H9 (cell line): ENCODE measurements at regions not wholly inside any gene's neighbourhood (a gene's known extent, or its start where the extent isn't known, plus 50 kb on each side); places are given as distances from the start of the nearest gene placed in this dataset.

Source experiments
- DNase-seq: peaks from one replicate; pipeline ENCODE4 v3.0.0-alpha.2; 2017
- H2AFZ ChIP-seq: one replicate; pipeline ENCODE4 v1.6.1; 2013; ENCODE audit warnings: mild to moderate bottlenecking, low read length, control low read depth, moderate library complexity
- H2AK5ac ChIP-seq: 2 replicates; pipeline ENCODE4 v1.6.1; 2013; ENCODE audit warnings: low read length, control low read depth, mixed read lengths; ENCODE audit not compliant: insufficient read length
- H2BK120ac ChIP-seq: one replicate; pipeline ENCODE4 v1.6.1; 2013; ENCODE audit warnings: low read depth, mild to moderate bottlenecking, low read length, control low read depth, inconsistent platforms; ENCODE audit not compliant: poor library complexity, severe bottlenecking
- H2BK12ac ChIP-seq: 2 replicates; pipeline ENCODE4 v1.6.1; 2013; ENCODE audit warnings: low read length, control low read depth, mixed read lengths, low read depth; ENCODE audit not compliant: insufficient read length
- H2BK15ac ChIP-seq: 2 replicates; pipeline ENCODE4 v1.6.1; 2013; ENCODE audit warnings: low read depth, low read length, control low read depth
- H2BK20ac ChIP-seq: one replicate; pipeline ENCODE4 v1.6.1; 2013; ENCODE audit warnings: low read depth, mild to moderate bottlenecking, low read length, control low read depth, inconsistent platforms; ENCODE audit not compliant: poor library complexity, severe bottlenecking
- H2BK5ac ChIP-seq: 2 replicates; pipeline ENCODE4 v1.6.1; 2013; ENCODE audit warnings: low read length, control low read depth, mixed read lengths; ENCODE audit not compliant: insufficient read length
- H3K14ac ChIP-seq: 2 replicates; pipeline ENCODE4 v1.6.1; 2013; ENCODE audit warnings: low read length, control low read depth; ENCODE audit not compliant: insufficient read depth
- H3K18ac ChIP-seq: 2 replicates; pipeline ENCODE4 v1.6.1; 2013; ENCODE audit warnings: low read depth, mild to moderate bottlenecking, mixed read lengths, low read length, control low read depth; ENCODE audit not compliant: insufficient read length
- H3K23ac ChIP-seq: 2 replicates; pipeline ENCODE4 v1.6.1; 2013; ENCODE audit warnings: low read length, control low read depth, mixed read lengths, low read depth; ENCODE audit not compliant: insufficient read length
- H3K23me2 ChIP-seq: 2 replicates; pipeline ENCODE4 v1.6.1; 2013; ENCODE audit warnings: low read depth, mild to moderate bottlenecking, mixed read lengths, low read length, control low read depth; ENCODE audit not compliant: insufficient read length, poor library complexity, severe bottlenecking
- H3K27ac ChIP-seq: 2 replicates; pipeline ENCODE4 v1.5.1; 2013; ENCODE audit warnings: low read length, control low read depth, mixed read lengths, low read depth; ENCODE audit not compliant: insufficient read length
- H3K27me3 ChIP-seq: 2 replicates; pipeline ENCODE4 v1.6.1; 2013; ENCODE audit warnings: low read length, control low read depth, inconsistent platforms; ENCODE audit not compliant: insufficient read depth
- H3K4ac ChIP-seq: 2 replicates; pipeline ENCODE4 v1.6.1; 2013; ENCODE audit warnings: low read depth, mild to moderate bottlenecking, control low read depth, inconsistent platforms, low read length, moderate library complexity
- H3K4me1 ChIP-seq: 2 replicates; pipeline ENCODE4 v1.6.1; 2013; ENCODE audit warnings: low read length, control low read depth, inconsistent platforms; ENCODE audit not compliant: insufficient read depth
- H3K4me2 ChIP-seq: 2 replicates; pipeline ENCODE4 v1.6.1; 2013; ENCODE audit warnings: low read length, control low read depth, mixed read lengths; ENCODE audit not compliant: insufficient read length, insufficient read depth
- H3K56ac ChIP-seq: 2 replicates; pipeline ENCODE4 v1.6.1; 2013; ENCODE audit warnings: low read depth, mild to moderate bottlenecking, mixed read lengths, low read length, control low read depth; ENCODE audit not compliant: insufficient read length
- H3K79me1 ChIP-seq: 2 replicates; pipeline ENCODE4 v1.6.1; 2013; ENCODE audit warnings: low read depth, mild to moderate bottlenecking, moderate library complexity, low read length, control low read depth, inconsistent platforms; ENCODE audit not compliant: insufficient read depth, poor library complexity, severe bottlenecking
- H3K79me2 ChIP-seq: 2 replicates; pipeline ENCODE4 v1.6.1; 2013; ENCODE audit warnings: low read length, control low read depth, inconsistent platforms; ENCODE audit not compliant: insufficient read depth
- H3K9ac ChIP-seq: 2 replicates; pipeline ENCODE4 v1.6.1; 2013; ENCODE audit warnings: low read length, control low read depth, mixed read lengths; ENCODE audit not compliant: insufficient read length; ENCODE audit errors: extremely low read depth
- H3K9me3 ChIP-seq: one replicate; pipeline ENCODE4 v1.6.1; 2013; ENCODE audit warnings: low read depth, low read length, inconsistent platforms; ENCODE audit not compliant: control insufficient read depth
- H3T11ph ChIP-seq: one replicate; pipeline ENCODE4 v1.6.1; 2013; ENCODE audit warnings: mild to moderate bottlenecking, low read length, control low read depth, inconsistent platforms
- H4K20me1 ChIP-seq: one replicate; pipeline ENCODE4 v1.6.1; 2013; ENCODE audit not compliant: control insufficient read depth, insufficient read length, insufficient read depth
- H4K5ac ChIP-seq: 2 replicates; pipeline ENCODE4 v1.6.1; 2013; ENCODE audit warnings: low read depth, mild to moderate bottlenecking, mixed read lengths, low read length, control low read depth; ENCODE audit not compliant: insufficient read length
- H4K8ac ChIP-seq: replicated peaks from 2 replicates; pipeline ENCODE4 v1.6.1; 2013; ENCODE audit warnings: low read length, control low read depth, mixed read lengths, low read depth; ENCODE audit not compliant: insufficient read length
- H4K91ac ChIP-seq: 2 replicates; pipeline ENCODE4 v1.6.1; 2013; ENCODE audit warnings: low read depth, mild to moderate bottlenecking, moderate library complexity, mixed read lengths, low read length, control low read depth; ENCODE audit not compliant: insufficient read length
- H3K27ac Mint-ChIP-seq, 3 experiments: 2 replicates in 2 of 3; 3 replicates in 1 of 3; pipeline ENCODE4 v1.8.0; 2020 to 2021; ENCODE audit warnings: mixed read lengths in 3 of 3, mild to moderate bottlenecking in 1 of 3, moderate library complexity in 1 of 3
- H3K27me3 Mint-ChIP-seq: 2 replicates; pipeline ENCODE4 v1.8.0; 2021; ENCODE audit warnings: low read depth, mild to moderate bottlenecking, moderate library complexity, mixed read lengths
- H3K36me3 Mint-ChIP-seq, 3 experiments: 2 replicates in 2 of 3; 3 replicates in 1 of 3; pipeline ENCODE4 v1.8.0; 2020 to 2021; ENCODE audit warnings: low read depth in 3 of 3, mixed read lengths in 3 of 3; ENCODE audit not compliant: insufficient read depth in 1 of 3
- H3K4me1 Mint-ChIP-seq, 2 experiments: 2 replicates each; pipeline ENCODE4 v1.8.0; 2020; ENCODE audit warnings: mixed read lengths in 2 of 2
- H3K4me3 Mint-ChIP-seq, 2 experiments: 2 replicates in 1 of 2; 3 replicates in 1 of 2; pipeline ENCODE4 v1.8.0; 2020 to 2021; ENCODE audit warnings: mild to moderate bottlenecking in 2 of 2, mixed read lengths in 2 of 2, moderate library complexity in 1 of 2
- H3K9me3 Mint-ChIP-seq, 2 experiments: 2 replicates in 1 of 2; 3 replicates in 1 of 2; pipeline ENCODE4 v1.8.0; 2020; ENCODE audit warnings: mild to moderate bottlenecking in 2 of 2, mixed read lengths in 2 of 2, moderate library complexity in 1 of 2
- CTCF ChIP-seq: fragments of 200-600 bp; sonication (generic); conservative IDR thresholded peaks from 3 replicates; pipeline ENCODE4 v1.8.0; 2021; ENCODE audit warnings: antibody characterized with exemption, mild to moderate bottlenecking
- WGBS: extraction: QIAGEN DNeasy Blood & Tissue Kit; methylation state at CpG from one replicate; pipeline ENCODE4 v1.1.7; 2013; ENCODE audit warnings: missing lambda C conversion rate, low lambda C conversion rate, mixed read lengths; ENCODE audit not compliant: insufficient read length; ENCODE audit errors: extremely low coverage; 5-methylcytosine and 5-hydroxymethylcytosine counted together

GRCh38 chrX:1112321-1112720 is 100.1 kb downstream of the CRLF2 start:
- Histone ChIP-seq H3K4me2 (peak overlapping the region; percentile 37), H2BK120ac (no peak overlapping the region), H4K5ac (no peak overlapping the region), H3K18ac (no peak overlapping the region), H4K8ac (no peak overlapping the region), H2AFZ (no peak overlapping the region), H2BK12ac (no peak overlapping the region), H2BK15ac (no peak overlapping the region), H3K23me2 (peaks cover 4% of the 10 kb centered on the region), H3K79me2 (no peaks in the 10 kb centered on the region), H2BK5ac (no peak overlapping the region), H3K27me3 (no peaks in the 10 kb centered on the region), H3K79me1 (no peaks in the 10 kb centered on the region), H2AK5ac (no peak overlapping the region), H3K14ac (no peak overlapping the region), H4K91ac (no peak overlapping the region), H3K4me1 (peaks cover 6% of the 10 kb centered on the region; the same call in 1 of the 2 replicates), H3K56ac (no peak overlapping the region), H3K23ac (no peak overlapping the region), H3K9me3 (no peaks in the 10 kb centered on the region), H3K27ac (peak overlapping the region; percentile 68), H3K9ac (no peak overlapping the region), H3K4ac (no peak overlapping the region), H3T11ph (no peak overlapping the region), H4K20me1 (no peaks in the 10 kb centered on the region), H2BK20ac (no peak overlapping the region)
- TF ChIP-seq CTCF = no peak
- no peak for DNase-seq
- peaks cover 41 to 53% of the 10 kb centered on the region in 2 experiments for H3K4me1 Mint-ChIP-seq
- no CpG with 5 or more reads among the region's 9 CpGs for WGBS
- peaks cover 0 to 4% (median 2%) of the 10 kb centered on the region in 3 experiments; a peak in 2 of 7 replicates for H3K36me3 Mint-ChIP-seq
- peak overlapping the region; percentile 52 to 75 for H3K4me3 Mint-ChIP-seq
- peak overlapping the region; percentile 62 to 93 (median 93); a peak in 6 of 7 replicates for H3K27ac Mint-ChIP-seq
- peaks cover 12% of the 10 kb centered on the region for H3K27me3 Mint-ChIP-seq
- H3K9me3 Mint-ChIP-seq = peaks cover 6 to 16% of the 10 kb centered on the region in 2 experiments; a peak in 2 of 5 replicates
